ENCODE measurements at regions not wholly inside any gene's neighbourhood (a gene's known extent, or its start where the extent isn't known, plus 50 kb on each side); places are given as distances from the start of the nearest gene placed in this dataset.

DNA sequence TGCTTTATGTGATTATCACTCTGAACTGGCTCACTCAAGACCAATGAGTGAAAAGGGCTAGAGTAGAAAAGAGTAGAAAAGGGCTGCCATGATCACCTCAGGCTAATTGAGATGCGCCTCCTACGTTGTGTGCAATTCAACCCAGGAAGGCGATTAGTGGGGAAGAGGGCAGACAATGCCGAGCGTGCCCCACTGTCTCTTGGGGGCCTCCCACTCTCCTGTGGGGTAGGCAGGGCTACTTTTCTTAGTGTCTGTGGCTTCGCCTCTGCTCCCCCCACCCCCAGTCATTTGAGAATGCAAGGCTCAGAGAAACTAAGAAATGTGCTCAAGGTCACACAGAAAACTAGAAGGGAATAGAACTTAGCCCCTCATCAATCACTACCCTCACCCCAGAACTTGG lies 57.7 kb upstream of the RASD2 start:
- no peak overlapping the region for H3K27ac Mint-ChIP-seq
- H3K9me3 Mint-ChIP-seq = peaks cover 0 to 9% (median under 1%) of the 10 kb centered on the region in 7 donors
- no peaks in the 10 kb centered on the region for H3K27me3 ChIP-seq (ENCODE audit: control insufficient read depth in 2 of 2, insufficient read depth in 2 of 2, low read length in 2 of 2)

DNA sequence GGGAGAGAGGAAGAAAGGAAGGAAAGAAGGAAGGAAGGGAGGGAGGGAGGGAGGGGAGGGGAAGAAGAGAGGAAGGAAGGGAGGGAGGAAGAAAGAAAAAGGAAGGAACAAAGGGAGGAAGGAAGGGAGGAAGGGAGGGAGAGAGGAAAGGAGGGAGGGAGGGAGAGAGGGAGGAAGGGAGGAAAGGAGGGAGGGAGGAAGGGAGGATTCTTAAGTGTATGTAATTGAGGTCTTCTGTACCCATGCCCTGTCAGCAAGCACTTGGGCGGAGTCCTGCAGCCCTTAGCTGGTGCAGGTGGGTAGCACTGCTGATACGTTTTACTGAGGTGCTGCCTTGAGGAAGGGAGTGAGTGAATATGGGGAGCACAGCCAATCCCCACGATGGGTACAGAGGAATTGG lies 56.9 kb upstream of the RASD2 start:
- Histone ChIP-seq H3K4me1 (ENCODE audit: control insufficient read depth in 1 of 2, insufficient read depth in 2 of 2, low read length in 2 of 2) (peaks cover 14 to 15% of the 10 kb centered on the region in 2 donors), H3K4me3 (replicated peaks in 1 of 3; ENCODE audit: low read depth in 2 of 3, low read length in 3 of 3) (no peak overlapping the region), H4K20me1 (ENCODE audit: insufficient read depth, low read length) (no peaks in the 10 kb centered on the region), H3K9ac (ENCODE audit: insufficient read depth, low read length, poor library complexity, severe bottlenecking) (no peak overlapping the region), H3K27ac (ENCODE audit: low read depth in 1 of 2, low read length in 2 of 2) (no peak overlapping the region), H3K4me2 (replicated peaks; ENCODE audit: extremely low read depth, low read length, poor library complexity, severe bottlenecking) (no peak overlapping the region), H2AFZ (ENCODE audit: insufficient read depth, low read depth, low read length, poor library complexity, severe bottlenecking) (no peak overlapping the region), H3K36me3 (replicated peaks in 1 of 2; ENCODE audit: control insufficient read depth in 1 of 2, insufficient read depth in 2 of 2, low read length in 2 of 2) (no peaks in the 10 kb centered on the region), H3K27me3 (ENCODE audit: control insufficient read depth in 2 of 2, insufficient read depth in 2 of 2, low read length in 2 of 2) (no peaks in the 10 kb centered on the region), H3K79me2 (ENCODE audit: insufficient read depth, low read length) (no peaks in the 10 kb centered on the region), H3K9me3 (replicated peaks in 1 of 2; ENCODE audit: control insufficient read depth in 1 of 2, insufficient read depth in 1 of 2, low read length in 2 of 2) (peaks cover 0 to 3% of the 10 kb centered on the region in 2 donors)
- TF ChIP-seq, protein P1, sequence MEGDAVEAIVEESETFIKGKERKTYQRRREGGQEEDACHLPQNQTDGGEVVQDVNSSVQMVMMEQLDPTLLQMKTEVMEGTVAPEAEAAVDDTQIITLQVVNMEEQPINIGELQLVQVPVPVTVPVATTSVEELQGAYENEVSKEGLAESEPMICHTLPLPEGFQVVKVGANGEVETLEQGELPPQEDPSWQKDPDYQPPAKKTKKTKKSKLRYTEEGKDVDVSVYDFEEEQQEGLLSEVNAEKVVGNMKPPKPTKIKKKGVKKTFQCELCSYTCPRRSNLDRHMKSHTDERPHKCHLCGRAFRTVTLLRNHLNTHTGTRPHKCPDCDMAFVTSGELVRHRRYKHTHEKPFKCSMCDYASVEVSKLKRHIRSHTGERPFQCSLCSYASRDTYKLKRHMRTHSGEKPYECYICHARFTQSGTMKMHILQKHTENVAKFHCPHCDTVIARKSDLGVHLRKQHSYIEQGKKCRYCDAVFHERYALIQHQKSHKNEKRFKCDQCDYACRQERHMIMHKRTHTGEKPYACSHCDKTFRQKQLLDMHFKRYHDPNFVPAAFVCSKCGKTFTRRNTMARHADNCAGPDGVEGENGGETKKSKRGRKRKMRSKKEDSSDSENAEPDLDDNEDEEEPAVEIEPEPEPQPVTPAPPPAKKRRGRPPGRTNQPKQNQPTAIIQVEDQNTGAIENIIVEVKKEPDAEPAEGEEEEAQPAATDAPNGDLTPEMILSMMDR (IDR thresholded peaks at IDR 0.05) = no peak
- intact Hi-C loops (cut with micrococcal nuclease) = no loop called here
- Mint-ChIP-seq H3K9me3 (peaks cover 0 to 9% (median 0%) of the 10 kb centered on the region in 7 donors), H3K27me3 (ENCODE audit: low read depth in 3 of 3) (peaks cover 9 to 24% (median 23%) of the 10 kb centered on the region in 3 donors), H3K4me3 (no peak overlapping the region), H3K27ac (no peak overlapping the region), H3K4me1 (peaks cover 20% of the 10 kb centered on the region), H3K36me3 (no peaks in the 10 kb centered on the region)
- 59% methylated on average over 2 of the region's 3 CpGs for whole genome bisulfite sequencing (ENCODE audit: insufficient coverage)
- DNase-seq = no peak

More for the DNA sequence above, 57.7 kb upstream of the RASD2 start:
- peaks cover 18 to 21% of the 10 kb centered on the region in 2 donors for H3K4me1 ChIP-seq (ENCODE audit: control insufficient read depth in 1 of 2, insufficient read depth in 2 of 2, low read length in 2 of 2)
- no peaks in the 10 kb centered on the region for H3K36me3 ChIP-seq (replicated peaks in 1 of 2; ENCODE audit: control insufficient read depth in 1 of 2, insufficient read depth in 2 of 2, low read length in 2 of 2)
- peaks cover 0 to 3% of the 10 kb centered on the region in 2 donors for H3K9me3 ChIP-seq (replicated peaks in 1 of 2; ENCODE audit: control insufficient read depth in 1 of 2, insufficient read depth in 1 of 2, low read length in 2 of 2)
- Mint-ChIP-seq H3K4me3 (no peak overlapping the region), H3K4me1 (peaks cover 27% of the 10 kb centered on the region), H3K36me3 (no peaks in the 10 kb centered on the region), H3K27me3 (ENCODE audit: low read depth in 3 of 3) (peaks cover 12 to 32% (median 26%) of the 10 kb centered on the region in 3 donors)
- TF ChIP-seq, protein P1 (IDR thresholded peaks at IDR 0.05) = no peak
- no peaks in the 10 kb centered on the region for H4K20me1 ChIP-seq (ENCODE audit: insufficient read depth, low read length)
- H3K4me3 ChIP-seq (replicated peaks in 1 of 3; ENCODE audit: low read depth in 2 of 3, low read length in 3 of 3) = no peak overlapping the region
- no peak overlapping the region for H3K4me2 ChIP-seq (replicated peaks; ENCODE audit: extremely low read depth, low read length, poor library complexity, severe bottlenecking)
- no peak for DNase-seq
- H3K79me2 ChIP-seq (ENCODE audit: insufficient read depth, low read length) = no peaks in the 10 kb centered on the region
- intact Hi-C loops (cut with micrococcal nuclease) = no loop called here
- no peak overlapping the region for H3K27ac ChIP-seq (ENCODE audit: low read depth in 1 of 2, low read length in 2 of 2)
- no peak overlapping the region for H3K9ac ChIP-seq (ENCODE audit: insufficient read depth, low read length, poor library complexity, severe bottlenecking)
- WGBS (ENCODE audit: insufficient coverage) = no CpG with 5 or more reads among the region's 6 CpGs
- H2AFZ ChIP-seq (ENCODE audit: insufficient read depth, low read depth, low read length, poor library complexity, severe bottlenecking) = no peak overlapping the region

Data from CD14-positive monocyte (primary cell).